K562 (cell line): ENCODE measurements at regions not wholly inside any gene's neighbourhood (a gene's known extent, or its start where the extent isn't known, plus 50 kb on each side); places are given as distances from the start of the nearest gene placed in this dataset.

ENCODE experiments used
- ATAC-seq: fragments of 200-7000 bp; cut with Tn5 transposase; 3 replicates; pipeline ENCODE4 v1.9.1; 2020; ENCODE audit warnings: moderate library complexity
- BruUV-seq: library from RNA; stranded (reverse); fragments of 400-500 nt; replicated peaks from 2 replicates; lab custom pipeline; 2021; lab: Mats Ljungman, UMichigan
- CTCF ChIA-PET: fragments of 300-600 bp; formaldehyde crosslinking; extraction: SDS; loops from one replicate; lab custom pipeline; 2021; ENCODE audit warnings: low intra/inter-chr PET ratio; lab: Yijun Ruan, JAX
- POLR2A ChIA-PET: fragments of 300-600, 350-650 bp; sonication (Branson Sonifier 250); formaldehyde crosslinking; extraction: SDS; loops from one replicate; lab custom pipeline; 2021; ENCODE audit warnings: antibody characterized with exemption, inconsistent platforms; lab: Yijun Ruan, JAX
- DNase-seq, 4 experiments: peaks; one replicate each; pipeline versions ENCODE4 v3.0.0 to v3.0.0-alpha.2; 2011 to 2018; ENCODE audit warnings: low spot score in 3 of 4, mixed read lengths in 3 of 4; ENCODE audit errors: extremely low read depth in 1 of 4
- FAIRE-seq: peaks from 2 replicates; lab custom pipeline; 2011; peaks lifted over from hg19 to GRCh38; lab: Jason Lieb, UNC
- H2AFZ ChIP-seq: 2 replicates; pipeline ENCODE4 v1.6.0; 2011; ENCODE audit warnings: low read depth, low read length, control low read depth, inconsistent platforms
- H3K27ac ChIP-seq: fragments of 200-600 bp; 3 replicates; pipeline ENCODE4 v1.8.0; 2011; ENCODE audit warnings: low read depth, mild to moderate bottlenecking, control low read depth, inconsistent platforms, low read length, moderate library complexity, mixed read lengths; ENCODE audit errors: extremely low read depth
- H3K27me3 ChIP-seq, 2 experiments: fragments of 300-600 bp in 1 of 2; 2 replicates in 1 of 2; 3 replicates in 1 of 2; pipeline versions ENCODE4 v1.6.0 to v1.8.0; 2011; ENCODE audit warnings: inconsistent platforms in 2 of 2, low read length in 2 of 2, mild to moderate bottlenecking in 1 of 2, mixed read lengths in 1 of 2, moderate library complexity in 1 of 2; ENCODE audit not compliant: control insufficient read depth in 2 of 2, insufficient read depth in 2 of 2
- H3K36me3 ChIP-seq: fragments of 300-600 bp; 3 replicates; pipeline ENCODE4 v1.8.0; 2011; ENCODE audit warnings: mild to moderate bottlenecking, low read length, inconsistent platforms; ENCODE audit not compliant: control insufficient read depth, insufficient read depth
- H3K4me1 ChIP-seq, 2 experiments: fragments of 200-600 bp in 1 of 2; replicated peaks in 1 of 2; 2 replicates in 1 of 2; 3 replicates in 1 of 2; pipeline versions ENCODE4 v1.5.1 to v1.8.0; 2011; ENCODE audit warnings: inconsistent platforms in 2 of 2, low read length in 2 of 2, mild to moderate bottlenecking in 1 of 2, mixed read lengths in 1 of 2, moderate library complexity in 1 of 2; ENCODE audit not compliant: control insufficient read depth in 2 of 2, insufficient read depth in 2 of 2
- H3K4me2 ChIP-seq: 2 replicates; pipeline ENCODE4 v1.6.1; 2011; ENCODE audit warnings: low read length, control low read depth, inconsistent platforms, mixed read lengths; ENCODE audit not compliant: insufficient read depth
- H3K4me3 ChIP-seq: fragments of 200-600 bp; sonication (generic), shearing (Covaris generic); 2 replicates; pipeline ENCODE4 v1.5.1; 2016; ENCODE audit warnings: control low read depth, inconsistent platforms
- H3K79me2 ChIP-seq: fragments of 200-600 bp; 3 replicates; pipeline ENCODE4 v1.8.0; 2011; ENCODE audit warnings: low read length, inconsistent platforms; ENCODE audit not compliant: control insufficient read depth, insufficient read depth
- H3K9ac ChIP-seq, 2 experiments: 2 replicates each; pipeline versions ENCODE4 v1.6.0 to v1.6.1; 2011; ENCODE audit warnings: low read depth in 2 of 2, low read length in 2 of 2, control low read depth in 1 of 2, inconsistent platforms in 1 of 2, mild to moderate bottlenecking in 1 of 2, mixed read lengths in 1 of 2; ENCODE audit not compliant: insufficient read depth in 1 of 2
- H3K9me1 ChIP-seq: one replicate; pipeline ENCODE4 v1.6.0; 2011; ENCODE audit warnings: inconsistent platforms, mild to moderate bottlenecking, low read length, moderate library complexity; ENCODE audit not compliant: control insufficient read depth, insufficient read depth
- H3K9me3 ChIP-seq: replicated peaks from 2 replicates; pipeline ENCODE4 v1.5.1; 2011; ENCODE audit warnings: low read depth, low read length, inconsistent platforms; ENCODE audit not compliant: control insufficient read depth, insufficient read depth
- H4K20me1 ChIP-seq: replicated peaks from 2 replicates; pipeline ENCODE4 v1.6.1; 2011; ENCODE audit warnings: low read length, inconsistent platforms, mixed read lengths; ENCODE audit not compliant: control insufficient read depth, insufficient read depth
- BCLAF1 ChIP-seq, 2 experiments: fragments of 450-650 bp in 1 of 2; IDR thresholded peaks; 2 replicates each; pipeline ENCODE4 v1.6.1; 2011 to 2017; ENCODE audit warnings: low read depth in 2 of 2, antibody characterized with exemption in 1 of 2, borderline replicate concordance in 1 of 2, low read length in 1 of 2, mild to moderate bottlenecking in 1 of 2, mixed read lengths in 1 of 2; ENCODE audit not compliant: control insufficient read depth in 1 of 2
- CEBPB ChIP-seq: fragments of 450-650 bp; IDR thresholded peaks from 2 replicates; pipeline ENCODE4 v1.6.1; 2016; ENCODE audit warnings: missing genetic modification characterization, missing compliant biosample characterization
- ETV6 ChIP-seq, 3 experiments: fragments of 150-350 bp in 1 of 3; sonication (generic) in 1 of 3; formaldehyde crosslinking in 1 of 3; IDR thresholded peaks; 2 replicates each; pipeline versions ENCODE4 v1.6.1 to v1.8.0; 2014 to 2022; ENCODE audit warnings: borderline replicate concordance in 2 of 3, low read depth in 2 of 3, antibody characterized with exemption in 1 of 3, low read length in 1 of 3, mild to moderate bottlenecking in 1 of 3, missing genetic modification reagents in 1 of 3
- MCM7 ChIP-seq, 2 experiments: fragments of 450-650 bp; IDR thresholded peaks; 2 replicates each; pipeline ENCODE4 v1.6.1; 2016 to 2018
- RBM15 ChIP-seq: fragments of 200-400 bp; formaldehyde crosslinking; IDR thresholded peaks from 2 replicates; pipeline ENCODE4 v1.6.1; 2018; ENCODE audit warnings: mild to moderate bottlenecking, low read length, moderate library complexity; ENCODE audit not compliant: insufficient read depth
- RHOXF2B ChIP-seq: fragments of 250-450 bp; sonication (Bioruptor Pico); conservative IDR thresholded peaks from 2 replicates; pipeline ENCODE4 v1.5.1; 2021
- SLC30A9 ChIP-seq: fragments of 250-450 bp; sonication (Bioruptor Pico); IDR thresholded peaks from 2 replicates; pipeline ENCODE4 v1.8.0; 2022; ENCODE audit warnings: mild to moderate bottlenecking, moderate library complexity
- SOX6 ChIP-seq: fragments of 450-650 bp; IDR thresholded peaks from 2 replicates; pipeline ENCODE4 v1.6.1; 2014; ENCODE audit warnings: mild to moderate bottlenecking
- ZBTB7A ChIP-seq: IDR thresholded peaks from 2 replicates; pipeline ENCODE4 v1.6.1; 2011; ENCODE audit warnings: low read depth, mild to moderate bottlenecking, low read length, moderate library complexity, borderline replicate concordance; ENCODE audit not compliant: control insufficient read depth
- ZNF239 ChIP-seq: fragments of 250-450 bp; sonication (Bioruptor Pico); IDR thresholded peaks from 2 replicates; pipeline ENCODE4 v1.4.0; 2020; ENCODE audit warnings: mild to moderate bottlenecking
- ZNF354B ChIP-seq: fragments of 250-450 bp; sonication (Bioruptor Pico); IDR thresholded peaks from 2 replicates; pipeline ENCODE4 v1.4.0; 2020
- WGBS: fragments of 100-300 bp; shearing (Covaris generic); methylation state at CpG from one replicate; pipeline ENCODE4 v1.1.6; 2016; ENCODE audit warnings: low coverage, mixed read lengths; ENCODE audit not compliant: insufficient coverage; ENCODE audit errors: missing lambda C conversion rate; 5-methylcytosine and 5-hydroxymethylcytosine counted together
- in situ Hi-C: fragments of 300-500 bp; cut with MboI; formaldehyde crosslinking; loops from 4 replicates; pipeline ENCODE4 v1.15.0; 2018; ENCODE audit warnings: inconsistent platforms, mixed read lengths
- intact Hi-C: fragments of 100-400 bp; cut with micrococcal nuclease; formaldehyde crosslinking; loops from 2 replicates; pipeline ENCODE4 v1.14.2; 2022

GRCh38 chr15:31847961-31848360, 182.4 kb upstream of the CHRNA7 start:
- H2AFZ ChIP-seq = no peak overlapping the region
- intact Hi-C loops = no loop called here

More at GRCh38 chr15:31847961-31848360, 182.4 kb upstream of the CHRNA7 start:
- ChIA-PET POLR2A (interaction anchor here (0.7 kb wide), 1 partner anchor 794 kb away, joined by 3 read pairs; no protein-coding TSS in a partner anchor), CTCF (no interaction called here)
- FAIRE-seq (no peak), DNase-seq (no peak), ATAC-seq (no peak)
- Histone ChIP-seq H3K79me2 (no peaks in the 10 kb centered on the region), H3K9me3 (no peaks in the 10 kb centered on the region), H3K9me1 (no peaks in the 10 kb centered on the region), H3K9ac (no peak overlapping the region)
- in situ Hi-C loops = no loop called here
- TF ChIP-seq ZNF239 (CRISPR knock-in tag) (no peak), RBM15 (no peak), ZBTB7A (no peak), SOX6 (no peak), CEBPB (tag) (no peak), RHOXF2B (CRISPR knock-in tag) (no peak), BCLAF1 (IDR thresholded peaks at IDR 0.05; ENCODE audit: borderline replicate concordance in 1 of 2, control insufficient read depth in 1 of 2, low read depth in 2 of 2, low read length in 1 of 2) (no peak), ZNF354B (CRISPR knock-in tag) (no peak), SLC30A9 (CRISPR knock-in tag) (no peak), ETV6 (IDR thresholded peaks at IDR 0.05; ENCODE audit: borderline replicate concordance in 1 of 2, low read depth in 2 of 2, low read length in 1 of 2) (no peak), ETV6 (CRISPR knock-in tag; IDR thresholded peaks at IDR 0.05; ENCODE audit: borderline replicate concordance) (no peak), MCM7 (IDR thresholded peaks at IDR 0.05) (no peak)
- TF ChIP-seq, all 486 proteins: peak for 0
- Histone ChIP-seq H3K4me2 (no peak overlapping the region), H3K27ac (no peak overlapping the region), H4K20me1 (no peaks in the 10 kb centered on the region), H3K4me3 (no peak overlapping the region), H3K36me3 (no peaks in the 10 kb centered on the region), H3K4me1 (no peaks in the 10 kb centered on the region), H3K27me3 (peaks cover 0 to 9% of the 10 kb centered on the region in 2 experiments; a peak in 1 of 5 replicates)
- BruUV-seq = no TSS peak
- WGBS = 3% methylated on average over 5 of the region's 5 CpGs
